Renal pelvis (tissue), 1 donor: ENCODE measurements at regions not wholly inside any gene's neighbourhood (a gene's known extent, or its start where the extent isn't known, plus 50 kb on each side); places are given as distances from the start of the nearest gene placed in this dataset.

Experiments used
- DNase-seq: peaks from one replicate; pipeline ENCODE4 v3.0.0-alpha.2; 2013

- DNase-seq, result no peak
These were observed 204.1 kb downstream of the BCOR start for GRCh38 chrX:39893417-39894338.

DNA sequence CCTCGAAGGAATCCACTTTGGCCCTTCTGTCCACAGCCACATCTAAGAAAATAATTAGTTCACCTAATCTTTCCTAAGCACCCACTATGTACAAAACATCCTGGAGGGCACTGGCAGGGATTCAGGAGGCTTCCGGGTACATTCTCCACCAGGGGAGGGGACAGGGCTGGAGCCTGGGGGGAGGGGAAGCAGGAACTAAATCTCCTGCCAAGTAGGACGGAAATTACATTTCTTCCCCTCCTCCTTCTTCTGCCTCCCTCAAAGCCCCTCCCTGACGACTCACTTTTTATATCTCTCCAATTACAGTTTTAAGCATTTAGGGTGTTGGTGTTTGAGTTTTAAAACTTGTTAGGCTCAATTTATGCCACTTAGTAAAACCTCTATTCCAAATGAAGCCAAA lies 203.1 kb downstream of the BCOR start:
- DNase-seq, result peak; percentile 35

DNA sequence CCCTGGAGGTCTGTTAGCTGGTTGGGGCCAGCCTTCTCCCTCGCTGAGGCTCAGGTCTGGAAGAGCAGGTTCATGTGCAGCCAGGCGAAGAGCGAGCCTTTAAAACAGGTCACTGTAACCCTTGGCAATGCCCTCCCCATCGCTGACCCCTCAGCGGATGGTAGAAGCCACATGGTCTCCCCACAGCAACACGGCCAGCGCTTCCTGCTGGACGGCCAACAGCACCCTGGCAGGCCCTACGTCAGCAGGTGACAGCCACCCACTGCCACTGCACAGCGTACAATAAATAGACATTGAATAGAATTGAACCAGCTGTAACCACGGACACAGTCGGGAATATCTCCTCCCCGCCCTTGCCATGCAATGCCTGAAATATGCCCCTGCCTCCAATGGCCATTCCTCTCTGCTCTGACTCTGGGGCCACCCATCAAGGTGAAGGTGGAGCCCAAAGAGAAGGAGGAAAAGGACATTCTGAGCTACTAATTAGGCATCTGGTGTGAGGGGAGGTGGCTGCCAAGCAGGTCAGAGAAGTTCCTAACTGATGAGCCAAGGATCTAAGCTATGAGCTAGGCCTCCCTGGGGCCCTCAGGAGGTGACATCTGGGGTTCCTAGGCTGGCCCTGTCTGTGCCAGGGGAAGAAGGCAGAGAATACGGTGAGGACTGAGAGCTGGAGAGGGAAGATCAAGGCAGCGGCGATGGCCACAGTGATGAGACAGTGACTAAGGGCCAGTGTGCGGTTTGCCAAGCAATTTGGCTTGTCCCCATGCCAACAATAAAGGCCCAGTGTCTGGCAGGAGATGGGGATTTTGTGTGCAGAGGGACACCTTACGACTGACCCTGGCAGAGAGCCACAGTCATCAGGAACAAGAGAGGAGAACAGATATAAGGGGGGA lies 202.3 kb downstream of the BCOR start:
- no peak for DNase-seq

DNA sequence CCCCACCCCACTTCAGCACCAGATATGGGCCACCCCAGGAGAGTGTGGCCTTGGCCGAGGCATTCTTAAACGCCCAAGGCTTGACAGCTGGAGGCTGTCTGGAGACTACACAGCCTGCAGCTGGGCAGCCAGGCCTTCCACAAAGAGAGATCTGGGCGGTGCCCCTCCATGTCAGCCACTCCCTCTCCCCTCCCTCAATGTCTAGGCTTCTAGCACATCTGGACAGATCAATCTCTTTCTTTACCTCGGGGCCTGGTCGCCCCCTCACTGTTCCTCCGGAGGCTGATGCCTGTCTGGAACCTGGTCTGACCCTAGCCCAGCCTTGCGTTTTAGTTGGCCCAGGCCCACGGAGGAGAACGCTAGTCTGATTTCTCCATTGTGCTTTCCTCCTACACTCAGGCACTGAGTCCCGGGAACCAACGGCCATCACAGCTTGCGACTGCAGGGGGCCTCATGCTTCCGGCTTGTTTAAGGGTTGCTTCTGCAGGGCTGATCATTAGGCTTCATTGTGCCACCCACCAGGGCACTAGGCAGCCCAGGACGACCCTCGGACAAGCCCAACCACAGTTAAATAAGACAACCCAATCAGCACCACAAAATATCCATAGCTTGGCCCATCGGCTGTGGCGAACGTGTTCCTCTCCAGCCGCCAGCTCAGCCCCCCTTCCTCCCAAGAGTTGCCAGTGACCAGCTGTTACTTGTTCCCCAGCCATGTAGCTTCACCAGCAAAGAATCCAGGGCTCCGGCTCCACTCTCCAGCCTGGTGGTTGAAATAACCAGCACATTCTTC lies 200.6 kb downstream of the BCOR start:
- peak; percentile 52 for DNase-seq

DNA sequence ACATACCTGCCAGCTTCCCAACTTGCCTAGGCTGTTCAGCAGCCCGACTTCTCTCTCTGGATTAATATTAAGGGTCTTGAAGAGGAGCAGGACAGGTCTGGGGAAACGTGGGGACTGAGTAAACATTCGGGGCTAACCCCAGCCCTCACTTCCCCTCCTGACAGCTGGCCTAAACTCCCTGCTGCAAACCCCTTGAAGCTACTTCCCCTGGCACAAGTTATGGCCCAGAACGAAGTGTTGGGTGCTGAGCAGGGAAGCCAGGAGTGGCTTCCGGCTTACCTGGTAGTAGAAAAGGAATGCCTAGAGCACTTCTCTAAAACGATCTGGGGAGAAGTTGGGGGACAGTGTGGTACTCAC lies 200.0 kb downstream of the BCOR start:
- DNase-seq, result no peak

GRCh38 chrX:39898147-39898546 lies 199.6 kb downstream of the BCOR start:
- DNase-seq, result no peak

- no peak for DNase-seq
These were observed 198.7 kb downstream of the BCOR start for GRCh38 chrX:39899059-39899458.

- no peak for DNase-seq
These were observed 197.6 kb downstream of the BCOR start for GRCh38 chrX:39899856-39900776.

DNA sequence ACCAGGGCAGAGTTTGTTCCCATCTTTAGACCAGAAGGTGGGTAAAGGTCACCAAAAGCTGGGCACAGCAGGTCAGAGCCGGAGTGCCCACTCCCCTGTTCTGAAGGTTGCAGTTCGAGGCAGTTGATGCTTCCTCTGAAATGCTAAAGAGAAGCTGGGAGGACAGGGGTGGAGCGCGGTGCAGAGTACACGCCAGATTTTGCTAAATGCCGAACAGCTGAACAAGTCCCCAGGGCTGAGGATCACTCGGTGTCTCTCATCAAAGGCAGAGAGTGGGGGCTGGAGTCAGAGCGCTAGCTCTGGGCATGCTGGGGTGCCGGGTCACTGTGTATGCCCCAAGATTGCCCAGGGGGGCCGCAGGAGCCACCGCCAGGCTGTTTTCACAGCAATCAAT lies 197.0 kb downstream of the BCOR start:
- no peak for DNase-seq

DNA sequence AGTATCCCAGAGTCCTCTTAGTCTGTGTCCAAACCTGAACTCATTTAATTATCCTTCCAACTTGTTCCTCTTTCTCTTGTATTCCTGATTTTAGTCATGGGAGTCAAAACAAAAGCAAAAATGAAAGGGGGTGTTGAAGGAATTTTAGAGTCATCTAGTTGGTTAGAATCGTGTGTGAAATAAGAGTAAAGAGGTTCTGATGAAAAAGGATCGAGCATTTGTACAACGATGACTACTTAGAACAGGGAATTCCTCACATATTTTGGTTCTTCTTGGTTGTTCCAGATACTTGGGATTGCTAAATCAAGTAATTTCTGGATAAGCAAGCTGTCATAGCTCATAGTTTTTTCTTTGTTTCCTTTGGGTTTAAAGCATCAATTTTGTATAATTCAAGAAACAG lies 194.4 kb downstream of the BCOR start:
- no peak for DNase-seq

DNA sequence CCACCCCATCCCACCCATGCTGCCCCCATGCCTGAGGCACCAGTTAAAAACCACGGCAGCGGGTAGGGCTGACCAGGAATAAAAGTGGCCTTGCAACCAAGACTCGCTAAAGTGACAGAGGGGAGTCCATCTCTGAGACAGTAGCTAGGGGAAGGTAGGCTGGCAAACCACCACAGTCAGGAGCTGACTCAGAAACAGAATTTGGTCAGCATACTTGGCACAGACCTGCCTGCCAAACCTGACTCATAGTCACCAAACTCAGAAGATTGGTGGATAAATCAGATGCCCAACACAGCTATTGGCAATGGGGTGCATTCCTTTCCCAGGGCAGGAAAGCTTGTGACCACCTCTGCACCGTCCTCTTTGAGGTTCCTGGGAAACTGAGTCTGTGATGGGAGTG lies 193.8 kb downstream of the BCOR start:
- DNase-seq, result no peak

DNA sequence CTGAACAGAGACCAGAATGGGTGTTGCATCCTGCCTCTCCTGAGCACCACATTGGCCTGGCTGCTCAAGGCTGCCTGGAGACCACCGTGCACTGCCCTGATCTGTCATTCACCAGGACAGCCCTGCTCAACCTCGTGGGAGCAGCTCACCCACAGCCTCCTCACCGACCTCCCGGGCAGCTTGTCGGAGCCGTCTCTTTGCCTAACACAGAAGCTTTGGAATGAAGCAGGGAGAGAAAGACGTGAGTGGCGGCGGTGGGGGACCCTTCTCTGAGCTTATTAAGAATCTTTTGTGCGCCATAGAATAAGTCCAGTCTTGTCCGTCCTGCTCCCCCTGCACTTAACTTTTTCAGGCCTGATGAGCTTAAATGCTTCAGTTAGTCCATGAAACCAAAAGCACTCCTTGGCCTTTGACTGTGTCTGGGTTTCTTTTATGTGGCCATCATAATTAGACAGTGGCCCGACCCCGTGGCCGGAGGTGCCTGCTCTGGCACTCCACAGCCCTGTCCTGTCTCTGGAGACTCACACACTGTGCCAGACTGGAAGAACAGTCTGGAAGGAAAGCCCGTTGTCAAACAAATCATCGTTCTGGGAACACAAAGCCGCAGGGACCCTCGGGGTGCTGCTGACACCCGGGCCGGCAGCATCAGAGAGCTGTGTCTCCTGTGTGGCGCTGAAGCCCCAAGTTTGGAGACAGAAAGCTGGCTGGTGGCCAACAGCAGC lies 192.8 kb downstream of the BCOR start:
- no peak for DNase-seq

DNA sequence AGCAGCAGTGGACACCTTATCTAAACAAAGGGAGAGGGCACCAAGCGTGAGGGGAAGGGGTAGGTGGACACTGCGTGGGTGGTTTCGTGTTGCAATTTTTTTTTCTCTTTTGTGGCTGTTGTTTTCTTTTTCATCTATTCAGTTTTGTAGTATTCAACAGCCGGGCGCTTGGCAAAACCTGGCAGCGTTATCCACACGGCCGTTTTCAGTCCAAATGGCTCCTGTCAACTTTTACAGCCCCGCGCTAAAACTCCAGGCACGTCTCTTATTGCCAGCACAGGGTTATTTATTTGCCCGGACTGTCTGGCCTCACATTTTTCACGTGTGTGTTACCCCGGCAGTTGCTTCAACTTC lies 192.2 kb downstream of the BCOR start:
- DNase-seq, result peak; percentile 65

DNA sequence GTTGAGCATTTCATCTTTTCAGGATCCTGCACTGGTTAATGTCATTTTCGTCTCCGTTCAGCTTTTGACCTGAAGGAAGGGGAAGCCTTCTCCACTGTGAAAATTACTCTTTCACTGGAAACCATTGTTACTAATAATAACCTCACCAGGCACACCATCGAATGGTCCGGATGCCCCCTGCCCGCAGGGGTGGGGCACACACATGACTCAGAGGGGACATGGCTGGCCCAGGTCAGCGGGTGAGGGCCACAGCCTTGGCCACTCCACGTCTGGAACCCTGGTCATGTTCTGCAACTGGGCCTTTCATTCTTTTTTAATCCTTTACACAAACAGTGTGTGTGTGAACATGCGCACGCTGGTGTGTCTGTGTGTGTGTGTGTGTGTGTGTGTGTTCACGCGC lies 191.8 kb downstream of the BCOR start:
- DNase-seq, result no peak

GRCh38 chrX:39907964-39908661 lies 189.6 kb downstream of the BCOR start:
- no peak for DNase-seq

- DNase-seq, result no peak
These were observed 187.8 kb downstream of the BCOR start for GRCh38 chrX:39909996-39910395.

- no peak for DNase-seq
These were observed 187.1 kb downstream of the BCOR start for GRCh38 chrX:39910651-39911050.

DNA sequence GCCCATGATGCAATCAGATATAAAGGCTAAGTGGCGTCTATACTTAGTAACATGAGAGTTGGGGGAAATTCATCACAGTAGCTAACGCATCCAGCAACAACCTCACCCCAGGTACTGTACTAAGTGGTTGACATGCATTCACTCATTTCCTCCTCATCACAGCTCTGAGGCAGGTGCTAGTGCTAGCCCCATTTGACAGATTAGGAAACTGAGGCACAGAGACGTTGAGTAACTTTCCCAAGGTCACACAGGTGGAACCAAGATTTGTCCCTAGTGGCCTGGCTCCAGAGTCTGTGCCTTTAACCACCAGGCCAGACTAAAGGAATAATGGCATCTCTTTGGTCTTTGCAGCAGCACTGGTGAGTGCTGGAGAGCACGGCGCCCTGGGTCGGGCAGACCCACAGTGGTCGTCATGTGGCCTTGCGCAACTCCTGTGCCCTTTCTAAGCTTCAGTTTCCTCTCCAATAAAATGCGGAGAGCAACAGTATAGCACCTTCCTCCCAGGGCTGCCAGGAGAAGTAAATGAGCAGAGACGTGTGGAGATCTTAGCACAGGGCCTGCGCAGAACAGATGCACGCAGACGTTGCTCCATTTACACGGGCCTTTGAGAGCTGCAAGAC lies 186.4 kb downstream of the BCOR start:
- DNase-seq, result no peak

DNA sequence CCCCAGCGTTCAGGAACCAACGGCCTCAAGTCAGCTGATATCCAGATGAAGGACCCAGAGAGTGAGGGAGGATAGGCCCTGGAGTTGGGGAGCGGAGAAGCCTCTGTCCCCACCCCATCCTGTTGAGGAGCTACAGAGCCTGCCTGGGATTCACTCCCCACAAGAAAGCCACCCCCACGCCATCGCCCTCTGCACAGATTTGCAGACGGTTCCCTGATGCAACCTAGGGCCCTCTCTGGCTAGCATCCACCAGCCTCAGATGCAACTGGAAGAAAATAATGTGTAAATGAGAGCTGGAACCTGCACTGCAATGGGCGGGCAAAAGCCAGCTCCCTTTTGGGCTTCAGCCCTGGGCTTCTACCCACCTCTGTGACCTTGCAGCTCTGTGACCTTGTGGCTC lies 185.6 kb downstream of the BCOR start:
- DNase-seq, result no peak
